ENCODE measurements at regions not wholly inside any gene's neighbourhood (a gene's known extent, or its start where the extent isn't known, plus 50 kb on each side); places are given as distances from the start of the nearest gene placed in this dataset.
"Not testable (repeated sequence)": the region's sequence is repeated elsewhere in the genome, so short reads cannot be mapped to it uniquely, and the experiment has no call there.

GRCh38 chr2:82968358-82968757 lies 1490.7 kb downstream of the SUCLG1 start:
- DNase-seq (ENCODE audit: low spot score) = no peak

GRCh38 chr2:82964341-82964740 lies 1494.7 kb downstream of the SUCLG1 start:
- no peak for DNase-seq (ENCODE audit: low spot score)

GRCh38 chr2:82959727-82960126 lies 1499.4 kb downstream of the SUCLG1 start:
- no peak for DNase-seq (ENCODE audit: low spot score)

- no peak for DNase-seq (ENCODE audit: low spot score)
These were observed 1504.2 kb downstream of the SUCLG1 start for GRCh38 chr2:82954868-82955267.

- no peak for DNase-seq (ENCODE audit: low spot score)
These were observed 1519.9 kb downstream of the SUCLG1 start for GRCh38 chr2:82939211-82939610.

- not testable (repeated sequence) for DNase-seq (ENCODE audit: low spot score)
These were observed 1520.7 kb downstream of the SUCLG1 start for GRCh38 chr2:82938321-82938845.

GRCh38 chr2:82913566-82913965 lies 1545.5 kb downstream of the SUCLG1 start:
- no peak for DNase-seq (ENCODE audit: low spot score)

- no peak for DNase-seq (ENCODE audit: low spot score)
These were observed 1563.0 kb downstream of the SUCLG1 start for GRCh38 chr2:82896117-82896516.

GRCh38 chr2:82893190-82893589 lies 1565.9 kb downstream of the SUCLG1 start:
- DNase-seq (ENCODE audit: low spot score) = no peak

GRCh38 chr2:82879803-82880202 lies 1579.3 kb downstream of the SUCLG1 start:
- DNase-seq (ENCODE audit: low spot score) = no peak

- DNase-seq (ENCODE audit: low spot score) = no peak
These were observed 1583.2 kb downstream of the SUCLG1 start for GRCh38 chr2:82875858-82876257.

- no peak for DNase-seq (ENCODE audit: low spot score)
These were observed 1601.1 kb downstream of the SUCLG1 start for GRCh38 chr2:82857967-82858366.

- DNase-seq (ENCODE audit: low spot score) = no peak
These were observed 1605.8 kb downstream of the SUCLG1 start for GRCh38 chr2:82853299-82853698.

GRCh38 chr2:82852787-82853186 lies 1606.3 kb downstream of the SUCLG1 start:
- no peak for DNase-seq (ENCODE audit: low spot score)

- no peak for DNase-seq (ENCODE audit: low spot score)
These were observed 1610.8 kb downstream of the SUCLG1 start for GRCh38 chr2:82848285-82848684.

GRCh38 chr2:82839036-82839435 lies 1620.0 kb downstream of the SUCLG1 start:
- DNase-seq (ENCODE audit: low spot score) = no peak

- DNase-seq (ENCODE audit: low spot score) = no peak
These were observed 1621.3 kb downstream of the SUCLG1 start for GRCh38 chr2:82837588-82838304.

GRCh38 chr2:82834893-82835292 lies 1624.2 kb downstream of the SUCLG1 start:
- no peak for DNase-seq (ENCODE audit: low spot score)

GRCh38 chr2:82827426-82827825 lies 1631.7 kb downstream of the SUCLG1 start:
- no peak for DNase-seq (ENCODE audit: low spot score)

- no peak for DNase-seq (ENCODE audit: low spot score)
These were observed 1632.6 kb downstream of the SUCLG1 start for GRCh38 chr2:82826437-82826836.

- DNase-seq (ENCODE audit: low spot score) = no peak
These were observed 1633.5 kb downstream of the SUCLG1 start for GRCh38 chr2:82825410-82826090.

GRCh38 chr2:82823892-82824291 lies 1635.2 kb downstream of the SUCLG1 start:
- DNase-seq (ENCODE audit: low spot score) = no peak

GRCh38 chr2:82819951-82820350 lies 1639.1 kb downstream of the SUCLG1 start:
- DNase-seq (ENCODE audit: low spot score) = no peak

Data from CD4-positive, alpha-beta T cell treated with Interleukin-6 at 100 ng/mL for 8 hours (primary cell).